SK-N-SH treated with all-trans-retinoic acid at 6 μM for 48 hours (cell line): ENCODE measurements at regions not wholly inside any gene's neighbourhood (a gene's known extent, or its start where the extent isn't known, plus 50 kb on each side); places are given as distances from the start of the nearest gene placed in this dataset.

ENCODE experiments used
- ATAC-seq: fragments of 200-7000 bp; cut with Tn5 transposase; 3 replicates; pipeline ENCODE4 v1.9.1; 2020; ENCODE audit warnings: mild to moderate bottlenecking, moderate library complexity
- ARNTL ChIP-seq: fragments of 450-650 bp; formaldehyde crosslinking; IDR thresholded peaks from 2 replicates; pipeline ENCODE4 v1.5.0; 2020; ENCODE audit warnings: low read depth, mild to moderate bottlenecking, moderate library complexity, borderline replicate concordance
- BACH2 ChIP-seq: fragments of 250-450 bp; sonication (Bioruptor Pico); IDR thresholded peaks from 2 replicates; pipeline ENCODE4 v1.9.0; 2021; ENCODE audit warnings: mild to moderate bottlenecking, borderline replicate concordance
- ESRRG ChIP-seq: fragments of 250-450 bp; sonication (Bioruptor Pico); IDR thresholded peaks from 2 replicates; pipeline ENCODE4 v1.6.1; 2021; ENCODE audit warnings: mild to moderate bottlenecking
- GLIS3 ChIP-seq: fragments of 250-450 bp; sonication (Bioruptor Pico); IDR thresholded peaks from 2 replicates; pipeline ENCODE4 v1.5.0; 2020; ENCODE audit warnings: mild to moderate bottlenecking, moderate library complexity
- ISL1 ChIP-seq: fragments of 250-450 bp; sonication (Bioruptor Pico); IDR thresholded peaks from 2 replicates; pipeline ENCODE4 v2.1.2; 2022; ENCODE audit warnings: mild to moderate bottlenecking, moderate library complexity
- OSR1 ChIP-seq: fragments of 250-450 bp; sonication (Bioruptor Pico); IDR thresholded peaks from 2 replicates; pipeline ENCODE4 v1.8.0; 2022; ENCODE audit warnings: moderate library complexity, mild to moderate bottlenecking, inconsistent platforms
- PATZ1 ChIP-seq: fragments of 250-450 bp; sonication (Bioruptor Pico); IDR thresholded peaks from 2 replicates; pipeline ENCODE4 v1.8.0; 2020; ENCODE audit warnings: mild to moderate bottlenecking, moderate library complexity, borderline replicate concordance
- POU6F1 ChIP-seq: fragments of 250-450 bp; sonication (Bioruptor Pico); IDR thresholded peaks from 2 replicates; pipeline ENCODE4 v1.8.0; 2021; ENCODE audit warnings: low read depth, mild to moderate bottlenecking, moderate library complexity, borderline replicate concordance
- PPARA ChIP-seq: fragments of 250-450 bp; sonication (Bioruptor Pico); IDR thresholded peaks from 2 replicates; pipeline ENCODE4 v1.5.0; 2020; ENCODE audit warnings: mild to moderate bottlenecking, borderline replicate concordance
- RARB ChIP-seq: fragments of 250-450 bp; sonication (Bioruptor Pico); IDR thresholded peaks from 2 replicates; pipeline ENCODE4 v1.8.0; 2021; ENCODE audit warnings: mild to moderate bottlenecking, moderate library complexity
- SNAI2 ChIP-seq: fragments of 250-450 bp; sonication (Bioruptor Pico); IDR thresholded peaks from 2 replicates; pipeline ENCODE4 v1.5.0; 2020; ENCODE audit warnings: mild to moderate bottlenecking, moderate library complexity
- TOX ChIP-seq: fragments of 250-450 bp; sonication (Bioruptor Pico); IDR thresholded peaks from 2 replicates; pipeline ENCODE4 v1.8.0; 2021; ENCODE audit warnings: mild to moderate bottlenecking, moderate library complexity, borderline replicate concordance
- TSHZ2 ChIP-seq: fragments of 250-450 bp; sonication (Bioruptor Pico); IDR thresholded peaks from 2 replicates; pipeline ENCODE4 v1.5.0; 2020; ENCODE audit warnings: mild to moderate bottlenecking, moderate library complexity
- ZC3H10 ChIP-seq: fragments of 250-450 bp; sonication (Bioruptor Pico); IDR thresholded peaks from 2 replicates; pipeline ENCODE4 v1.5.1; 2021; ENCODE audit warnings: mild to moderate bottlenecking, moderate library complexity
- ZFP3 ChIP-seq: fragments of 250-450 bp; sonication (Bioruptor Pico); IDR thresholded peaks from 2 replicates; pipeline ENCODE4 v1.5.0; 2020; ENCODE audit warnings: mild to moderate bottlenecking, moderate library complexity
- ZFP30 ChIP-seq: fragments of 450-650 bp; formaldehyde crosslinking; IDR thresholded peaks from 2 replicates; pipeline ENCODE4 v1.5.0; 2022; ENCODE audit warnings: mild to moderate bottlenecking, moderate library complexity
- ZNF565 ChIP-seq: fragments of 450-650 bp; formaldehyde crosslinking; conservative IDR thresholded peaks from 2 replicates; pipeline ENCODE4 v1.5.0; 2020; ENCODE audit warnings: low read depth, mild to moderate bottlenecking, moderate library complexity
- ZNF70 ChIP-seq: fragments of 450-650 bp; formaldehyde crosslinking; IDR thresholded peaks from 2 replicates; pipeline ENCODE4 v1.5.0; 2020; ENCODE audit warnings: mild to moderate bottlenecking, moderate library complexity
- ZNF8 ChIP-seq: fragments of 450-650 bp; formaldehyde crosslinking; IDR thresholded peaks from 2 replicates; pipeline ENCODE4 v1.5.0; 2020; ENCODE audit warnings: mild to moderate bottlenecking, moderate library complexity

- TF ChIP-seq BACH2 (CRISPR knock-in tag) (no peak), ISL1 (CRISPR knock-in tag) (peak; percentile 13; the same call in 1 of the 2 replicates)
- ATAC-seq, result peak; percentile 42
Measured at GRCh38 chr12:114238808-114239207, 167.1 kb downstream of the TBX5 start.

GRCh38 chr12:114237230-114237629 is 168.7 kb downstream of the TBX5 start:
- TF ChIP-seq ZNF565 (CRISPR knock-in tag), result no peak
- no peak for ATAC-seq

- ATAC-seq, result no peak
- TF ChIP-seq POU6F1 (CRISPR knock-in tag), result no peak
- TF ChIP-seq SNAI2 (CRISPR knock-in tag), result no peak
- TF ChIP-seq ZNF565 (CRISPR knock-in tag), result no peak
- TF ChIP-seq RARB, result no peak
- TF ChIP-seq PATZ1, result no peak
- TF ChIP-seq ZC3H10, result no peak
- TF ChIP-seq ZFP3 (CRISPR knock-in tag), result no peak
- no peak for TF ChIP-seq ISL1 (CRISPR knock-in tag)
- TF ChIP-seq ZFP30, result no peak
- TF ChIP-seq ZNF8 (CRISPR knock-in tag), result no peak
- TF ChIP-seq GLIS3 (CRISPR knock-in tag), result no peak
- TF ChIP-seq, all 23 proteins: peak for 0
Measured at GRCh38 chr12:114232187-114232586, 173.8 kb downstream of the TBX5 start.

GRCh38 chr12:114229150-114229549 is 176.8 kb downstream of the TBX5 start:
- TF ChIP-seq BACH2 (CRISPR knock-in tag), result no peak
- no peak for ATAC-seq

- TF ChIP-seq ZNF70 (CRISPR knock-in tag) (no peak), BACH2 (CRISPR knock-in tag) (no peak), POU6F1 (CRISPR knock-in tag) (no peak), ZC3H10 (no peak), TOX (no peak), ZFP3 (CRISPR knock-in tag) (no peak), TSHZ2 (CRISPR knock-in tag) (no peak), SNAI2 (CRISPR knock-in tag) (no peak)
- no peak for ATAC-seq
Measured at GRCh38 chr12:114226241-114226928, 179.6 kb downstream of the TBX5 start.

GRCh38 chr12:114221957-114222630 is 183.8 kb downstream of the TBX5 start:
- ATAC-seq, result no peak
- TF ChIP-seq SNAI2 (CRISPR knock-in tag) (no peak), POU6F1 (CRISPR knock-in tag) (no peak), GLIS3 (CRISPR knock-in tag) (no peak), TSHZ2 (CRISPR knock-in tag) (no peak), ESRRG (CRISPR knock-in tag) (no peak), ARNTL (CRISPR knock-in tag) (no peak), PPARA (CRISPR knock-in tag) (no peak), OSR1 (no peak)
